T-helper 22 cell (primary cell): ENCODE measurements at regions not wholly inside any gene's neighbourhood (a gene's known extent, or its start where the extent isn't known, plus 50 kb on each side); places are given as distances from the start of the nearest gene placed in this dataset.

Experiments used
- DNase-seq: peaks from one replicate; pipeline ENCODE4 v3.0.0-alpha.2; 2020; ENCODE audit warnings: low read depth

GRCh38 chr2:16900405-16901025, 234.9 kb upstream of the CYRIA start:
- no peak for DNase-seq

GRCh38 chr2:16899958-16900357, 234.3 kb upstream of the CYRIA start:
- no peak for DNase-seq

GRCh38 chr2:16890081-16890480, 224.4 kb upstream of the CYRIA start:
- no peak for DNase-seq

GRCh38 chr2:16885027-16885426, 219.4 kb upstream of the CYRIA start:
- DNase-seq, result no peak

- no peak for DNase-seq
Measured at GRCh38 chr2:16882706-16883105, 217.1 kb upstream of the CYRIA start.

- DNase-seq, result no peak
Measured at GRCh38 chr2:16881122-16881521, 215.5 kb upstream of the CYRIA start.

GRCh38 chr2:16871411-16871810, 205.8 kb upstream of the CYRIA start:
- no peak for DNase-seq

- DNase-seq, result no peak
Measured at GRCh38 chr2:16870491-16871076, 204.9 kb upstream of the CYRIA start.

- no peak for DNase-seq
Measured at GRCh38 chr2:16869711-16870110, 204.1 kb upstream of the CYRIA start.

GRCh38 chr2:16862471-16862870, 196.8 kb upstream of the CYRIA start:
- no peak for DNase-seq

GRCh38 chr2:16861530-16861929, 195.9 kb upstream of the CYRIA start:
- no peak for DNase-seq

GRCh38 chr2:16861111-16861510, 195.5 kb upstream of the CYRIA start:
- no peak for DNase-seq

- DNase-seq, result no peak
Measured at GRCh38 chr2:16860627-16861026, 195.0 kb upstream of the CYRIA start.

- DNase-seq, result no peak
Measured at GRCh38 chr2:16855183-16855582, 189.5 kb upstream of the CYRIA start.

GRCh38 chr2:16853088-16853487, 187.5 kb upstream of the CYRIA start:
- DNase-seq, result no peak

- no peak for DNase-seq
Measured at GRCh38 chr2:16852651-16853050, 187.0 kb upstream of the CYRIA start.

- no peak for DNase-seq
Measured at GRCh38 chr2:16851126-16851525, 185.5 kb upstream of the CYRIA start.

GRCh38 chr2:16840496-16841172, 175.0 kb upstream of the CYRIA start:
- DNase-seq, result no peak

GRCh38 chr2:16832910-16833309, 167.3 kb upstream of the CYRIA start:
- no peak for DNase-seq

- DNase-seq, result no peak
Measured at GRCh38 chr2:16828828-16829160, 163.2 kb upstream of the CYRIA start.

GRCh38 chr2:16828044-16828827, 162.6 kb upstream of the CYRIA start:
- DNase-seq, result no peak

- DNase-seq, result no peak
Measured at GRCh38 chr2:16824472-16824871, 158.8 kb upstream of the CYRIA start.

GRCh38 chr2:16821692-16822091, 156.1 kb upstream of the CYRIA start:
- DNase-seq, result no peak
